H1 (cell line): ENCODE measurements at regions not wholly inside any gene's neighbourhood (a gene's known extent, or its start where the extent isn't known, plus 50 kb on each side); places are given as distances from the start of the nearest gene placed in this dataset.

Source experiments
- BRCA1 ChIP-seq: IDR thresholded peaks from 2 replicates; pipeline ENCODE4 v1.6.1; 2012; ENCODE audit warnings: low read depth, low read length, improper control_type of control experiment
- CHD7 ChIP-seq: fragments of 300-600 bp; sonication (generic); IDR thresholded peaks from 2 replicates; pipeline ENCODE4 v1.7.1; 2012; ENCODE audit warnings: low read length, moderate library complexity, mild to moderate bottlenecking, inconsistent platforms; ENCODE audit not compliant: insufficient replicate concordance
- EP300 ChIP-seq, 2 experiments: IDR thresholded peaks; 1 replicate in 1 of 2; 2 replicates in 1 of 2; pipeline ENCODE4 v1.6.1; 2011 to 2012; ENCODE audit warnings: low read depth in 2 of 2, low read length in 2 of 2, mild to moderate bottlenecking in 2 of 2, borderline replicate concordance in 1 of 2, inconsistent platforms in 1 of 2, moderate library complexity in 1 of 2
- POLR2AphosphoS5 ChIP-seq: IDR thresholded peaks from 2 replicates; pipeline ENCODE4 v1.6.1; 2011; ENCODE audit warnings: low read depth, low read length
- YY1 ChIP-seq: IDR thresholded peaks from 2 replicates; pipeline ENCODE4 v1.6.1; 2011; ENCODE audit warnings: low read depth, mild to moderate bottlenecking, low read length

- no peak for TF ChIP-seq CHD7
- no peak for TF ChIP-seq EP300 (IDR thresholded peaks at IDR 0.05; ENCODE audit: borderline replicate concordance in 1 of 2, low read depth in 2 of 2, low read length in 2 of 2)
- no peak for TF ChIP-seq BRCA1
- TF ChIP-seq POLR2AphosphoS5, result no peak
- no peak for TF ChIP-seq YY1
Observed at GRCh38 chr19:27522223-27522622, 1690.7 kb downstream of the UQCRFS1 start (continued).
